GM21381 (cell line): ENCODE measurements at regions not wholly inside any gene's neighbourhood (a gene's known extent, or its start where the extent isn't known, plus 50 kb on each side); places are given as distances from the start of the nearest gene placed in this dataset.
A peak's percentile ranks its signal among the peaks of the same experiment; 100 is the strongest.
"Not testable (repeated sequence)": the region's sequence is repeated elsewhere in the genome, so short reads cannot be mapped to it uniquely, and the experiment has no call there.

Source experiments
- ATAC-seq: cut with Tn5 transposase; IDR thresholded peaks from one replicate; pipeline ENCODE4 v1.9.1; 2021; ENCODE audit warnings: mild to moderate bottlenecking, moderate library complexity; ENCODE audit not compliant: unreplicated experiment

GRCh38 chrX:55142206-55142918, 53.5 kb downstream of the PAGE2 start:
- no peak for ATAC-seq

GRCh38 chrX:55142919-55143310, 54.1 kb downstream of the PAGE2 start:
- ATAC-seq, result no peak

- no peak for ATAC-seq
Measured at GRCh38 chrX:55143621-55144020, 54.8 kb downstream of the PAGE2 start.

GRCh38 chrX:55144697-55145096, 55.9 kb downstream of the PAGE2 start:
- ATAC-seq, result no peak

- ATAC-seq, result no peak
Measured at GRCh38 chrX:55149242-55149641, 60.4 kb downstream of the PAGE2 start.

GRCh38 chrX:55151199-55151598, 62.4 kb downstream of the PAGE2 start:
- ATAC-seq, result no peak

GRCh38 chrX:55159551-55159950, 60.6 kb upstream of the PAGE5 start:
- ATAC-seq, result no peak

- ATAC-seq, result peak; percentile 92
Measured at GRCh38 chrX:55160685-55161552, 59.2 kb upstream of the PAGE5 start.

- ATAC-seq, result no peak
Measured at GRCh38 chrX:55161581-55161980, 58.6 kb upstream of the PAGE5 start.

- no peak for ATAC-seq
Measured at GRCh38 chrX:55163171-55163570, 57.0 kb upstream of the PAGE5 start.

- not testable (repeated sequence) for ATAC-seq
Measured at GRCh38 chrX:55165026-55165425, 55.1 kb upstream of the PAGE5 start.

- no peak for ATAC-seq
Measured at GRCh38 chrX:55167124-55167803, 52.9 kb upstream of the PAGE5 start.

- no peak for ATAC-seq
Measured at GRCh38 chrX:55167901-55168300, 52.2 kb upstream of the PAGE5 start.

GRCh38 chrX:55169782-55170181, 50.4 kb upstream of the PAGE5 start:
- ATAC-seq, result no peak
